OCI-LY7 (cell line): ENCODE measurements at regions not wholly inside any gene's neighbourhood (a gene's known extent, or its start where the extent isn't known, plus 50 kb on each side); places are given as distances from the start of the nearest gene placed in this dataset.

Experiments used
- BruUV-seq: library from RNA; stranded (reverse); fragments of 400-500 nt; replicated peaks from 2 replicates; lab custom pipeline; 2021; lab: Mats Ljungman, UMichigan
- CTCF ChIA-PET: fragments of 300-600 bp; sonication (Branson Sonifier 250); formaldehyde crosslinking; loops from one replicate; lab custom pipeline; 2022; ENCODE audit warnings: antibody characterized with exemption; ENCODE audit not compliant: unreplicated experiment; lab: Charles Lee
- POLR2A ChIA-PET: fragments of 300-600 bp; sonication (Branson Sonifier 250); formaldehyde crosslinking; loops from one replicate; lab custom pipeline; 2022; ENCODE audit warnings: antibody characterized with exemption; lab: Charles Lee
- DNase-seq: peaks from one replicate; pipeline ENCODE4 v3.0.0-alpha.2; 2015; ENCODE audit warnings: low spot score
- H2AFZ ChIP-seq: fragments of 200-600 bp; sonication (generic), shearing (Covaris generic); 2 replicates; pipeline ENCODE4 v1.6.1; 2014; ENCODE audit warnings: mild to moderate bottlenecking, antibody characterized with exemption, low read length, moderate library complexity
- H3K27ac ChIP-seq: fragments of 200-600 bp; sonication (generic); 2 replicates; pipeline ENCODE4 v1.5.1; 2014; ENCODE audit warnings: mixed run types, low read depth, mild to moderate bottlenecking, moderate library complexity, low read length, inconsistent platforms; ENCODE audit not compliant: poor library complexity, severe bottlenecking
- H3K36me3 ChIP-seq: fragments of 200-600 bp; sonication (generic); 2 replicates; pipeline ENCODE4 v1.6.1; 2014; ENCODE audit warnings: mild to moderate bottlenecking, antibody characterized with exemption, low read length, moderate library complexity, mixed read lengths; ENCODE audit not compliant: insufficient read depth
- H3K4me1 ChIP-seq: fragments of 200-600 bp; sonication (generic); 2 replicates; pipeline ENCODE4 v1.5.1; 2014; ENCODE audit warnings: mild to moderate bottlenecking, low read length; ENCODE audit not compliant: insufficient read depth, poor library complexity, severe bottlenecking
- H3K4me2 ChIP-seq: fragments of 200-600 bp; sonication (generic); 2 replicates; pipeline ENCODE4 v1.6.1; 2014; ENCODE audit warnings: mild to moderate bottlenecking, low read length
- H3K4me3 ChIP-seq: fragments of 200-600 bp; sonication (generic); 2 replicates; pipeline ENCODE4 v1.5.1; 2014; ENCODE audit warnings: mild to moderate bottlenecking, low read depth, low read length; ENCODE audit not compliant: poor library complexity, severe bottlenecking
- H3K79me2 ChIP-seq: fragments of 200-600 bp; sonication (generic); 2 replicates; pipeline ENCODE4 v1.6.1; 2016; ENCODE audit warnings: low read depth, mild to moderate bottlenecking, low read length, moderate library complexity, mixed read lengths; ENCODE audit not compliant: insufficient read depth
- H3K9me2 ChIP-seq: fragments of 200-600 bp; sonication (generic); 2 replicates; pipeline ENCODE4 v1.6.1; 2016; ENCODE audit warnings: mild to moderate bottlenecking, low read length, mixed read lengths; ENCODE audit not compliant: insufficient read depth
- H3K9me3 ChIP-seq: fragments of 200-600 bp; sonication (generic); 2 replicates; pipeline ENCODE4 v1.6.1; 2014; ENCODE audit warnings: mild to moderate bottlenecking, mixed run types, low read length, mixed read lengths
- H4K20me1 ChIP-seq: fragments of 200-600 bp; sonication (generic); 2 replicates; pipeline ENCODE4 v1.6.1; 2014; ENCODE audit warnings: mild to moderate bottlenecking, antibody characterized with exemption, low read length, moderate library complexity, mixed read lengths; ENCODE audit not compliant: insufficient read depth
- CTCF ChIP-seq: fragments of 200-600 bp; sonication (generic); conservative IDR thresholded peaks from 2 replicates; pipeline ENCODE4 v1.5.1; 2014; ENCODE audit warnings: mild to moderate bottlenecking, antibody characterized with exemption, low read length, moderate library complexity, mixed read lengths
- EZH2phosphoT487 ChIP-seq: fragments of 200-600 bp; sonication (generic); IDR thresholded peaks from 2 replicates; pipeline ENCODE4 v1.6.1; 2018; ENCODE audit warnings: low read depth, borderline replicate concordance, mild to moderate bottlenecking, mixed run types, antibody characterized with exemption, low read length, moderate library complexity, mixed read lengths
- intact Hi-C: fragments of 100-400 bp; cut with micrococcal nuclease; formaldehyde crosslinking; loops from one replicate; pipeline ENCODE4 v1.10.0; 2022; ENCODE audit not compliant: unreplicated experiment

DNA sequence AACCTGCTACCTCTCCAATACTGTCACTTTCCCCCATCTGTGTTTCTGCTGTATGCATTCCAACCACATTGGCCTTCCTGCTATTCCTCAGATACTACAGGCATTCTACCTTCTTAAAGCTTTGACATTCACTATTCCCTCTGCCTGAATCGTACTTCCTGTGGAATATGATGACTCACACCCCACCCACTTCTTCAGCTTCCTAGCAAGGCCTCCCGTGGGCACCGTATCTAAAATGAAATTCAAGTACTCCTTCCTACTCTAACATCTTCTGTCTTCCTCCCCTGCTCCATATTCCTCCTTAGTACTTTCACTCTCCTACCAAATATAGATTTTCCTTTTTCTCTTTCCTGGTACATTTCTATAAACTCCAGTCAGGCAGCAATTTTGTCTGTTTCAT, 710.4 kb downstream of the RNF144A start:
- ChIA-PET CTCF (no interaction called here), POLR2A (interaction anchor here (5.1 kb wide), 1 partner anchor 9 kb away, joined by 41 read pairs; no protein-coding TSS in a partner anchor)
- no peak overlapping the region for H3K27ac ChIP-seq
- peaks cover 29% of the 10 kb centered on the region for H3K4me1 ChIP-seq
- no peak overlapping the region for H3K4me3 ChIP-seq
- TF ChIP-seq EZH2phosphoT487: no peak
- no peak for TF ChIP-seq CTCF
- BruUV-seq: no TSS peak
- intact Hi-C loops: no loop called here
- H3K36me3 ChIP-seq: no peaks in the 10 kb centered on the region
- H2AFZ ChIP-seq: no peak overlapping the region
- no peak for DNase-seq
- 0 out of 2 replicates have a peak, but pooled peaks cover 4% of the 10 kb centered on the region for H3K9me3 ChIP-seq
- H3K9me2 ChIP-seq: no peaks in the 10 kb centered on the region
- H3K4me2 ChIP-seq: no peak overlapping the region
- no peaks in the 10 kb centered on the region for H4K20me1 ChIP-seq
- no peaks in the 10 kb centered on the region for H3K79me2 ChIP-seq

DNA sequence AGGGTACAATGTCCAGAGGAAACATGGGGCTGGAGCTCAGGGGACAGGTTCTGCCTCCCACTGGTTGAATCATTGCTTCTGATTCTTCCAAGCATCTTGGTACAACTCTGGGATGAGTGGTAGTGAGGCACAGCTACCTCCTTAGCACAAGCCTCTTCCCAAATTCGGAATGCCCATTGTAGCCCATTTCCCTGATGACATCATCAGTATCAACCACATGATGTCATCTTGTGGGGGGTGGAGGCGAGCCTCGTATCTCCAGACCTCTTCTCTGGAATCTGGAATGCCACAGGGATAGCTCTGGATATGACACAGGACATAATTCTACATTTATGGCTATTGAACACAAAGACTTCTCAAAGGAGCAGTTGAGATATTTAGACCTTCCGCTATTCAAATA, 715.2 kb downstream of the RNF144A start:
- CTCF ChIA-PET: interaction anchor here (0.7 kb wide), 1 partner anchor 67 kb away, joined by 3 read pairs; no protein-coding TSS in a partner anchor
- H2AFZ ChIP-seq: no peak overlapping the region
- intact Hi-C loops: loop anchor here (10.0 kb wide), 3 partner anchors 892 to 1052 kb away; partner anchors contain the start of gene ID2
- no peaks in the 10 kb centered on the region for H3K9me3 ChIP-seq
- H3K36me3 ChIP-seq: no peaks in the 10 kb centered on the region
- no peak overlapping the region for H3K4me2 ChIP-seq
- peaks cover 34% of the 10 kb centered on the region for H3K4me1 ChIP-seq
- H3K27ac ChIP-seq: no peak overlapping the region
- no peak for TF ChIP-seq EZH2phosphoT487
- no peak for TF ChIP-seq CTCF
- no peaks in the 10 kb centered on the region for H3K79me2 ChIP-seq
- POLR2A ChIA-PET: interaction anchor here (0.9 to 1.1 kb wide), 4 partner anchors 8 to 65 kb away, joined by 3 to 9 read pairs (median 4); no protein-coding TSS in a partner anchor
- DNase-seq: no peak
- no TSS peak for BruUV-seq
- no peak overlapping the region for H3K4me3 ChIP-seq
- H4K20me1 ChIP-seq: no peaks in the 10 kb centered on the region
- no peaks in the 10 kb centered on the region for H3K9me2 ChIP-seq

GRCh38 chr2:7633566-7634153, 716.4 kb downstream of the RNF144A start:
- ChIA-PET POLR2A (interaction anchor here (1.5 to 5.8 kb wide), 2 partner anchors 8 to 66 kb away, joined by 3 to 41 read pairs; no protein-coding TSS in a partner anchor), CTCF (no interaction called here)
- Histone ChIP-seq H3K4me3 (no peak overlapping the region), H3K9me3 (no peaks in the 10 kb centered on the region), H3K79me2 (no peaks in the 10 kb centered on the region), H2AFZ (peak overlapping the region; percentile 44; the same call in 1 of the 2 replicates), H4K20me1 (no peaks in the 10 kb centered on the region), H3K4me2 (peak overlapping the region; percentile 23), H3K36me3 (no peaks in the 10 kb centered on the region), H3K27ac (peak overlapping the region; percentile 62), H3K9me2 (no peaks in the 10 kb centered on the region), H3K4me1 (peaks cover 34% of the 10 kb centered on the region)
- TF ChIP-seq EZH2phosphoT487 (no peak), CTCF (no peak)
- TSS peak; percentile 86 for BruUV-seq
- intact Hi-C loops: loop anchor here (1.0 to 10.0 kb wide), 8 partner anchors 8 to 1051 kb away; partner anchors contain the start of gene ID2
- peak; percentile 25 for DNase-seq
